SIG-M5 treated with dmso at 0.1 percent for 504 hours (cell line): ENCODE measurements at regions not wholly inside any gene's neighbourhood (a gene's known extent, or its start where the extent isn't known, plus 50 kb on each side); places are given as distances from the start of the nearest gene placed in this dataset.
"Not testable (repeated sequence)": the region's sequence is repeated elsewhere in the genome, so short reads cannot be mapped to it uniquely, and the experiment has no call there.

Experiments used
- DNase-seq: peaks from one replicate; lab custom pipeline; 2025; ENCODE audit not compliant: unreplicated experiment; lab: John Stamatoyannopoulos, UW

GRCh38 chr9:88916894-88917293 is 74.4 kb upstream of the S1PR3 start:
- no peak for DNase-seq

GRCh38 chr9:88917375-88917774 is 73.9 kb upstream of the S1PR3 start:
- DNase-seq = no peak

GRCh38 chr9:88918537-88918936 is 72.7 kb upstream of the S1PR3 start:
- DNase-seq = not testable (repeated sequence)

- no peak for DNase-seq
Measured at GRCh38 chr9:88920645-88921044, 70.6 kb upstream of the S1PR3 start.

- peak; percentile 94 for DNase-seq
Measured at GRCh38 chr9:88922091-88922490, 69.2 kb upstream of the S1PR3 start.

- DNase-seq = no peak
Measured at GRCh38 chr9:88923092-88923491, 68.2 kb upstream of the S1PR3 start.

- peak; percentile 87 for DNase-seq
Measured at GRCh38 chr9:88923653-88924288, 67.5 kb upstream of the S1PR3 start.

GRCh38 chr9:88925481-88925880 is 65.8 kb upstream of the S1PR3 start:
- no peak for DNase-seq

- DNase-seq = peak; percentile 64
Measured at GRCh38 chr9:88926781-88927505, 64.3 kb upstream of the S1PR3 start.

- peak; percentile 95 for DNase-seq
Measured at GRCh38 chr9:88927510-88927909, 63.8 kb upstream of the S1PR3 start.

GRCh38 chr9:88930716-88931115 is 60.6 kb upstream of the S1PR3 start:
- DNase-seq = no peak

- no peak for DNase-seq
Measured at GRCh38 chr9:88932766-88933165, 58.5 kb upstream of the S1PR3 start.

GRCh38 chr9:88933607-88934379 is 57.5 kb upstream of the S1PR3 start:
- no peak for DNase-seq

GRCh38 chr9:88934876-88935535 is 56.3 kb upstream of the S1PR3 start:
- DNase-seq = no peak

GRCh38 chr9:88936132-88936531 is 55.1 kb upstream of the S1PR3 start:
- DNase-seq = peak; percentile 42

- no peak for DNase-seq
Measured at GRCh38 chr9:88936668-88937067, 54.6 kb upstream of the S1PR3 start.

GRCh38 chr9:88937248-88937647 is 54.0 kb upstream of the S1PR3 start:
- no peak for DNase-seq

GRCh38 chr9:88938189-88938588 is 53.1 kb upstream of the S1PR3 start:
- peak; percentile 14 for DNase-seq
